Gastrocnemius medialis (tissue), 4 donors: ENCODE measurements at regions not wholly inside any gene's neighbourhood (a gene's known extent, or its start where the extent isn't known, plus 50 kb on each side); places are given as distances from the start of the nearest gene placed in this dataset.

Experiments used
- ATAC-seq, 2 donors: fragments of 150-250 bp; one replicate each; pipeline ENCODE4 v1.9.1; 2016
- DNase-seq, 2 donors: peaks; one replicate each; pipeline ENCODE4 v3.0.0-alpha.2; 2019
- H3K27ac ChIP-seq, 4 donors: fragments of 200-600 bp; sonication (generic); 1 replicate in 1 of 4; 2 replicates in 3 of 4; pipeline ENCODE4 v1.5.1; 2016 to 2018; ENCODE audit warnings: mild to moderate bottlenecking in 2 of 4, moderate library complexity in 1 of 4
- H3K27me3 ChIP-seq, 3 donors: fragments of 200-600 bp; sonication (generic) in 2 of 3; 1 replicate in 1 of 3; 2 replicates in 2 of 3; pipeline versions ENCODE4 v1.5.1 to v1.6.0; 2016 to 2019; ENCODE audit warnings: mild to moderate bottlenecking in 1 of 3, moderate library complexity in 1 of 3
- H3K36me3 ChIP-seq, 2 donors: fragments of 200-600 bp; sonication (generic) in 1 of 2; one replicate each; pipeline ENCODE4 v1.5.1; 2017 to 2018
- H3K4me1 ChIP-seq, 2 donors: fragments of 200-600 bp; sonication (generic) in 1 of 2; one replicate each; pipeline ENCODE4 v1.5.1; 2016 to 2017; ENCODE audit warnings: mild to moderate bottlenecking in 2 of 2
- H3K4me3 ChIP-seq, 4 donors: fragments of 200-600 bp; sonication (generic) in 3 of 4; 1 replicate in 1 of 4; 2 replicates in 3 of 4; pipeline ENCODE4 v1.5.1; 2016 to 2019; ENCODE audit warnings: mild to moderate bottlenecking in 2 of 4
- H3K9me3 ChIP-seq, 3 donors: fragments of 200-600 bp; sonication (generic) in 2 of 3; 1 replicate in 1 of 3; 2 replicates in 2 of 3; pipeline ENCODE4 v1.5.1; 2016 to 2019
- POLR2A ChIP-seq, 2 donors: fragments of 450-650 bp; IDR thresholded peaks; one replicate each; pipeline ENCODE4 v1.6.1; 2017; ENCODE audit warnings: antibody characterized with exemption in 2 of 2, mild to moderate bottlenecking in 2 of 2, moderate library complexity in 2 of 2
- in situ Hi-C, 4 donors: fragments of 200-750 bp; cut with MboI; loops; one replicate each; pipeline versions ENCODE4 v1.15.0 to v1.8.0; 2017; ENCODE audit warnings: low sequenced_read_pairs in 4 of 4
- intact Hi-C: fragments of 100-400 bp; cut with DNase I; formaldehyde crosslinking; loops from one replicate; pipeline ENCODE4 v1.15.1; 2023; ENCODE audit warnings: low total_unique reads
- TF ChIP-seq, protein P1 (sequence below), 5 experiments: fragments of 450-650 bp in 3 of 5; fragments of 200-600 bp in 2 of 5; sonication (generic) in 2 of 5; IDR thresholded peaks in 4 of 5; conservative IDR thresholded peaks in 1 of 5; 1 replicate in 4 of 5; 2 replicates in 1 of 5; pipeline ENCODE4 v1.5.1; 2016 to 2019; ENCODE audit warnings: antibody characterized with exemption in 5 of 5, mild to moderate bottlenecking in 3 of 5, moderate library complexity in 3 of 5

GRCh38 chr18:37660658-37661057 lies 95.1 kb upstream of the CELF4 start:
- no peak for DNase-seq
- no peak for ATAC-seq
- TF ChIP-seq, protein P1, sequence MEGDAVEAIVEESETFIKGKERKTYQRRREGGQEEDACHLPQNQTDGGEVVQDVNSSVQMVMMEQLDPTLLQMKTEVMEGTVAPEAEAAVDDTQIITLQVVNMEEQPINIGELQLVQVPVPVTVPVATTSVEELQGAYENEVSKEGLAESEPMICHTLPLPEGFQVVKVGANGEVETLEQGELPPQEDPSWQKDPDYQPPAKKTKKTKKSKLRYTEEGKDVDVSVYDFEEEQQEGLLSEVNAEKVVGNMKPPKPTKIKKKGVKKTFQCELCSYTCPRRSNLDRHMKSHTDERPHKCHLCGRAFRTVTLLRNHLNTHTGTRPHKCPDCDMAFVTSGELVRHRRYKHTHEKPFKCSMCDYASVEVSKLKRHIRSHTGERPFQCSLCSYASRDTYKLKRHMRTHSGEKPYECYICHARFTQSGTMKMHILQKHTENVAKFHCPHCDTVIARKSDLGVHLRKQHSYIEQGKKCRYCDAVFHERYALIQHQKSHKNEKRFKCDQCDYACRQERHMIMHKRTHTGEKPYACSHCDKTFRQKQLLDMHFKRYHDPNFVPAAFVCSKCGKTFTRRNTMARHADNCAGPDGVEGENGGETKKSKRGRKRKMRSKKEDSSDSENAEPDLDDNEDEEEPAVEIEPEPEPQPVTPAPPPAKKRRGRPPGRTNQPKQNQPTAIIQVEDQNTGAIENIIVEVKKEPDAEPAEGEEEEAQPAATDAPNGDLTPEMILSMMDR (IDR thresholded peaks at IDR 0.05 in 4 of 5, conservative IDR thresholded peaks at IDR 0.05 in 1 of 5), result no peak
- TF ChIP-seq POLR2A (IDR thresholded peaks at IDR 0.05), result no peak
- Histone ChIP-seq H3K27me3 (no peaks in the 10 kb centered on the region), H3K36me3 (no peaks in the 10 kb centered on the region), H3K9me3 (no peaks in the 10 kb centered on the region), H3K4me1 (no peaks in the 10 kb centered on the region), H3K27ac (no peak overlapping the region), H3K4me3 (no peak overlapping the region)
- intact Hi-C loops (no loop called here), in situ Hi-C loops (no loop called here)

GRCh38 chr18:37659906-37660305 lies 94.3 kb upstream of the CELF4 start:
- intact Hi-C loops, result no loop called here

GRCh38 chr18:37658894-37659293 lies 93.3 kb upstream of the CELF4 start:
- intact Hi-C loops, result no loop called here
- no peak for DNase-seq
- H3K27ac ChIP-seq, result no peak overlapping the region
- ATAC-seq, result no peak
- no peaks in the 10 kb centered on the region for H3K27me3 ChIP-seq
- TF ChIP-seq, protein P1 (IDR thresholded peaks at IDR 0.05 in 4 of 5, conservative IDR thresholded peaks at IDR 0.05 in 1 of 5), result no peak
- TF ChIP-seq POLR2A (IDR thresholded peaks at IDR 0.05), result no peak
- in situ Hi-C loops, result no loop called here
- H3K4me1 ChIP-seq, result no peaks in the 10 kb centered on the region
- H3K4me3 ChIP-seq, result no peak overlapping the region
- H3K36me3 ChIP-seq, result no peaks in the 10 kb centered on the region
- no peaks in the 10 kb centered on the region for H3K9me3 ChIP-seq

More at GRCh38 chr18:37659906-37660305, 94.3 kb upstream of the CELF4 start:
- Histone ChIP-seq H3K36me3 (no peaks in the 10 kb centered on the region), H3K4me1 (no peaks in the 10 kb centered on the region), H3K9me3 (no peaks in the 10 kb centered on the region), H3K27ac (no peak overlapping the region), H3K27me3 (no peaks in the 10 kb centered on the region), H3K4me3 (no peak overlapping the region)
- TF ChIP-seq POLR2A (IDR thresholded peaks at IDR 0.05), result no peak
- TF ChIP-seq, protein P1 (IDR thresholded peaks at IDR 0.05 in 4 of 5, conservative IDR thresholded peaks at IDR 0.05 in 1 of 5), result no peak
- no peak for DNase-seq
- in situ Hi-C loops, result no loop called here
- no peak for ATAC-seq

DNA sequence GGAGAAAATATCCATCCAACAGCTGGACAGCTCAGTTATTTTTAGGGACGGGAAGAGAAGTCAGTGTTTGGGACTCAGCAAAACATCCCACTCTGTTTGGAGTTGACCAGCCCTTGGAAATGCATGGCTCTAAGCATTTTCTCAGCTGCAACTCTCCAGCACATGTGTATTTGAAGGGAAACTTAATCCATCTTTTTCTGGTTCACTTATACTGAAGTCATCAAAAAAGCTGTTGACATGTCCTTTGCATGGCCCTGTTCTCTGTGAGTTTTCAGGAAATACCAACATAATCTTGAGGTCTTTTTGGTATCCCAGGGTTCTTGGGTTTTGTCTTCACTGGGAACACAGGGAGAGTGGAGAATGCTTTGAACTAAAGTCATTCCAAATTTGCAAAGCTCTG lies 91.9 kb upstream of the CELF4 start:
- in situ Hi-C loops, result no loop called here
- no peaks in the 10 kb centered on the region for H3K36me3 ChIP-seq
- intact Hi-C loops, result no loop called here
- no peaks in the 10 kb centered on the region for H3K27me3 ChIP-seq
- DNase-seq (no peak), ATAC-seq (no peak)
- TF ChIP-seq, protein P1 (IDR thresholded peaks at IDR 0.05 in 4 of 5, conservative IDR thresholded peaks at IDR 0.05 in 1 of 5), result no peak
- TF ChIP-seq POLR2A (IDR thresholded peaks at IDR 0.05), result no peak
- no peaks in the 10 kb centered on the region for H3K4me1 ChIP-seq
- no peak overlapping the region for H3K4me3 ChIP-seq
- H3K27ac ChIP-seq, result no peak overlapping the region
- H3K9me3 ChIP-seq, result no peaks in the 10 kb centered on the region

- Histone ChIP-seq H3K4me1 (no peaks in the 10 kb centered on the region), H3K27me3 (no peaks in the 10 kb centered on the region), H3K4me3 (no peak overlapping the region), H3K27ac (no peak overlapping the region), H3K9me3 (no peaks in the 10 kb centered on the region), H3K36me3 (no peaks in the 10 kb centered on the region)
- ATAC-seq, result no peak
- TF ChIP-seq POLR2A (IDR thresholded peaks at IDR 0.05), result no peak
- TF ChIP-seq, protein P1 (IDR thresholded peaks at IDR 0.05 in 4 of 5, conservative IDR thresholded peaks at IDR 0.05 in 1 of 5), result no peak
- DNase-seq, result no peak
- in situ Hi-C loops (no loop called here), intact Hi-C loops (no loop called here)
Measured at GRCh38 chr18:37654731-37655369, 89.3 kb upstream of the CELF4 start.
